H1 (cell line): ENCODE measurements at regions not wholly inside any gene's neighbourhood (a gene's known extent, or its start where the extent isn't known, plus 50 kb on each side); places are given as distances from the start of the nearest gene placed in this dataset.

Experiments used
- CTCF ChIA-PET: fragments of 300-600 bp; sonication (Branson Sonifier 250); formaldehyde crosslinking; loops from one replicate; lab custom pipeline; 2021; ENCODE audit not compliant: partially characterized antibody; lab: Charles Lee
- POLR2A ChIA-PET: fragments of 300-600 bp; sonication (Branson Sonifier 250); formaldehyde crosslinking; loops from one replicate; lab custom pipeline; 2021; ENCODE audit warnings: inconsistent platforms; ENCODE audit not compliant: partially characterized antibody; lab: Charles Lee
- DNase-seq, 2 experiments: peaks; one replicate each; pipeline versions ENCODE4 v3.0.0 to v3.0.0-alpha.2; 2010 to 2022; ENCODE audit warnings: low spot score in 2 of 2, low read depth in 1 of 2, mixed read lengths in 1 of 2
- FAIRE-seq: peaks from 2 replicates; lab custom pipeline; 2011; peaks lifted over from hg19 to GRCh38; lab: Jason Lieb, UNC
- H2AFZ ChIP-seq: 2 replicates; pipeline ENCODE4 v1.8.1; 2012; ENCODE audit warnings: low read length, inconsistent platforms
- H2AK5ac ChIP-seq: 2 replicates; pipeline ENCODE4 v1.6.1; 2013; ENCODE audit warnings: low read depth, low read length
- H2BK120ac ChIP-seq: replicated peaks from 2 replicates; pipeline ENCODE3; 2013; ENCODE audit warnings: low read depth, low read length, inconsistent platforms
- H2BK12ac ChIP-seq: 2 replicates; pipeline ENCODE4 v1.6.1; 2013; ENCODE audit warnings: low read depth, low read length
- H2BK15ac ChIP-seq: 2 replicates; pipeline ENCODE4 v1.6.1; 2013; ENCODE audit warnings: low read length
- H2BK20ac ChIP-seq: 2 replicates; pipeline ENCODE4 v1.6.1; 2013; ENCODE audit warnings: low read length
- H2BK5ac ChIP-seq: 2 replicates; pipeline ENCODE4 v1.6.1; 2013; ENCODE audit warnings: low read depth, low read length
- H3K14ac ChIP-seq: 2 replicates; pipeline ENCODE4 v1.6.1; 2013; ENCODE audit warnings: inconsistent platforms; ENCODE audit not compliant: insufficient read length
- H3K18ac ChIP-seq: 2 replicates; pipeline ENCODE4 v1.6.1; 2013; ENCODE audit warnings: low read length; ENCODE audit errors: extremely low read depth
- H3K23ac ChIP-seq: 2 replicates; pipeline ENCODE4 v1.6.1; 2013; ENCODE audit warnings: inconsistent platforms; ENCODE audit not compliant: insufficient read length
- H3K23me2 ChIP-seq: 2 replicates; pipeline ENCODE4 v1.6.1; 2013; ENCODE audit warnings: low read depth, low read length
- H3K27ac ChIP-seq: 2 replicates; pipeline ENCODE4 v1.6.1; 2011; ENCODE audit warnings: low read depth, low read length, inconsistent platforms
- H3K27me3 ChIP-seq, 4 experiments: replicated peaks in 1 of 4; 1 replicate in 1 of 4; 2 replicates in 3 of 4; pipeline versions ENCODE4 v1.6.1 to v1.8.1; 2011 to 2013; ENCODE audit warnings: low read length in 3 of 4, mild to moderate bottlenecking in 3 of 4, inconsistent platforms in 2 of 4, mixed read lengths in 2 of 4, moderate library complexity in 1 of 4; ENCODE audit not compliant: control insufficient read depth in 3 of 4, insufficient read depth in 3 of 4; ENCODE audit errors: extremely low read depth in 1 of 4
- H3K36me3 ChIP-seq, 4 experiments: 2 replicates each; pipeline versions ENCODE4 v1.6.1 to v1.8.1; 2011 to 2013; ENCODE audit warnings: mild to moderate bottlenecking in 4 of 4, low read length in 3 of 4, moderate library complexity in 2 of 4, control low read depth in 1 of 4, inconsistent platforms in 1 of 4; ENCODE audit not compliant: insufficient read depth in 4 of 4, control insufficient read depth in 2 of 4
- H3K4ac ChIP-seq: replicated peaks from 2 replicates; pipeline ENCODE3; 2013; ENCODE audit warnings: low read length, low read depth, mixed read lengths, inconsistent platforms; ENCODE audit not compliant: insufficient read length
- H3K4me1 ChIP-seq, 4 experiments: replicated peaks in 1 of 4; 1 replicate in 1 of 4; 2 replicates in 3 of 4; pipeline versions ENCODE4 v1.6.1 to v1.8.1; 2011 to 2013; ENCODE audit warnings: low read length in 3 of 4, inconsistent platforms in 2 of 4, mixed read lengths in 1 of 4; ENCODE audit not compliant: insufficient read depth in 4 of 4, control insufficient read depth in 3 of 4
- H3K4me2 ChIP-seq, 2 experiments: 2 replicates each; pipeline versions ENCODE4 v1.6.1 to v1.8.1; 2011 to 2013; ENCODE audit warnings: low read depth in 2 of 2, low read length in 2 of 2, control low read depth in 1 of 2, inconsistent platforms in 1 of 2, mild to moderate bottlenecking in 1 of 2; ENCODE audit not compliant: insufficient read depth in 1 of 2
- H3K4me3 ChIP-seq, 4 experiments: fragments of 200-600, 300-600 bp in 1 of 4; sonication (generic), shearing (Covaris generic), sonication (Bioruptor Twin) in 1 of 4; 2 replicates each; pipeline versions ENCODE4 v1.5.1 to v1.8.1; 2011 to 2016; ENCODE audit warnings: low read length in 4 of 4, low read depth in 3 of 4, control low read depth in 2 of 4, inconsistent platforms in 2 of 4, mild to moderate bottlenecking in 2 of 4, mixed read lengths in 1 of 4, moderate library complexity in 1 of 4; ENCODE audit not compliant: insufficient read depth in 2 of 4; ENCODE audit errors: extremely low read depth in 1 of 4
- H3K56ac ChIP-seq: replicated peaks from 2 replicates; pipeline ENCODE3; 2013; ENCODE audit warnings: low read depth, mild to moderate bottlenecking, mixed read lengths, low read length, inconsistent platforms; ENCODE audit not compliant: insufficient read length
- H3K79me1 ChIP-seq: 2 replicates; pipeline ENCODE4 v1.6.1; 2013; ENCODE audit warnings: low read depth, low read length, control low read depth
- H3K79me2 ChIP-seq, 2 experiments: 2 replicates each; pipeline versions ENCODE4 v1.6.1 to v1.8.1; 2012 to 2013; ENCODE audit warnings: low read length in 2 of 2, mild to moderate bottlenecking in 2 of 2, inconsistent platforms in 1 of 2; ENCODE audit not compliant: insufficient read depth in 2 of 2, control insufficient read depth in 1 of 2
- H3K9ac ChIP-seq, 4 experiments: replicated peaks in 1 of 4; 1 replicate in 1 of 4; 2 replicates in 3 of 4; pipeline versions ENCODE4 v1.6.1 to v1.8.1; 2011 to 2013; ENCODE audit warnings: low read depth in 3 of 4, low read length in 3 of 4, control low read depth in 2 of 4, mild to moderate bottlenecking in 2 of 4, moderate library complexity in 2 of 4, inconsistent platforms in 1 of 4; ENCODE audit errors: extremely low read depth in 1 of 4
- H3K9me3 ChIP-seq, 2 experiments: 2 replicates each; pipeline versions ENCODE4 v1.6.1 to v1.8.1; 2012 to 2013; ENCODE audit warnings: mild to moderate bottlenecking in 2 of 2, moderate library complexity in 2 of 2, control low read depth in 1 of 2, inconsistent platforms in 1 of 2, low read depth in 1 of 2, low read length in 1 of 2, mixed read lengths in 1 of 2; ENCODE audit not compliant: insufficient read depth in 2 of 2
- H4K20me1 ChIP-seq, 2 experiments: replicated peaks in 1 of 2; 2 replicates each; pipeline versions ENCODE3 to v1.8.1; 2011 to 2013; ENCODE audit warnings: inconsistent platforms in 2 of 2, low read length in 2 of 2, mild to moderate bottlenecking in 1 of 2; ENCODE audit not compliant: insufficient read depth in 2 of 2, control insufficient read depth in 1 of 2
- H4K5ac ChIP-seq: 2 replicates; pipeline ENCODE4 v1.6.1; 2013; ENCODE audit warnings: low read length, low read depth, mixed read lengths, inconsistent platforms; ENCODE audit not compliant: insufficient read length
- H4K8ac ChIP-seq: 2 replicates; pipeline ENCODE4 v1.8.0; 2013; ENCODE audit warnings: mild to moderate bottlenecking, moderate library complexity, low read length, inconsistent platforms; ENCODE audit not compliant: insufficient read depth; ENCODE audit errors: extremely low read depth
- H4K91ac ChIP-seq: replicated peaks from 2 replicates; pipeline ENCODE3; 2013; ENCODE audit warnings: low read length, mixed read lengths, inconsistent platforms; ENCODE audit not compliant: insufficient read length
- ATF3 ChIP-seq: IDR thresholded peaks from 2 replicates; pipeline ENCODE4 v1.6.1; 2011; ENCODE audit warnings: low read depth, mild to moderate bottlenecking, low read length; ENCODE audit not compliant: insufficient read depth
- RFX5 ChIP-seq: IDR thresholded peaks from 2 replicates; pipeline ENCODE4 v1.6.1; 2011; ENCODE audit warnings: low read depth, low read length, improper control_type of control experiment, borderline replicate concordance
- WGBS, 2 experiments: shearing (Covaris generic) in 1 of 2; methylation state at CpG; one replicate each; pipeline versions ENCODE4 v1.1.6 to v1.1.7; 2013 to 2015; ENCODE audit warnings: low lambda C conversion rate in 2 of 2, mixed read lengths in 2 of 2, inconsistent platforms in 1 of 2, low coverage in 1 of 2, missing lambda C conversion rate in 1 of 2; ENCODE audit not compliant: insufficient replicate concordance in 2 of 2, insufficient coverage in 1 of 2, insufficient read length in 1 of 2; ENCODE audit errors: extremely low coverage in 1 of 2, missing lambda C conversion rate in 1 of 2; 5-methylcytosine and 5-hydroxymethylcytosine counted together

- no peak for DNase-seq
- Histone ChIP-seq H3K79me1 (no peaks in the 10 kb centered on the region), H2BK120ac (no peak overlapping the region), H2BK5ac (no peak overlapping the region), H4K91ac (no peak overlapping the region), H3K36me3 (no peaks in the 10 kb centered on the region), H3K79me2 (no peaks in the 10 kb centered on the region), H2AK5ac (no peak overlapping the region), H2BK12ac (no peak overlapping the region), H4K8ac (no peak overlapping the region), H3K4ac (no peak overlapping the region), H2AFZ (no peak overlapping the region), H3K4me1 (no peaks in the 10 kb centered on the region), H3K56ac (no peak overlapping the region), H3K18ac (no peak overlapping the region), H4K20me1 (no peaks in the 10 kb centered on the region), H3K23ac (no peak overlapping the region), H3K4me3 (no peak overlapping the region), H3K9me3 (no peaks in the 10 kb centered on the region), H4K5ac (no peak overlapping the region), H3K9ac (no peak overlapping the region), H3K14ac (no peak overlapping the region), H3K4me2 (no peak overlapping the region), H3K23me2 (no peaks in the 10 kb centered on the region), H2BK15ac (no peak overlapping the region), H2BK20ac (no peak overlapping the region), H3K27ac (no peak overlapping the region), H3K27me3 (no peaks in the 10 kb centered on the region)
- FAIRE-seq, result no peak
- TF ChIP-seq RFX5 (no peak), ATF3 (no peak)
- WGBS, 2 experiments, result 92% methylated on average over 2 of the region's 2 CpGs; no CpG with 5 or more reads in 1 of the 2 experiments
- CTCF ChIA-PET, result no interaction called here
- POLR2A ChIA-PET, result no interaction called here
Observed at GRCh38 chr9:13023498-13023897, 248.7 kb downstream of the LURAP1L start.
